IMR-90 (cell line): ENCODE measurements at regions not wholly inside any gene's neighbourhood (a gene's known extent, or its start where the extent isn't known, plus 50 kb on each side); places are given as distances from the start of the nearest gene placed in this dataset.
A peak's percentile ranks its signal among the peaks of the same experiment; 100 is the strongest.

Source experiments
- ATAC-seq: fragments of 200-7000 bp; cut with Tn5 transposase; 2 replicates; pipeline ENCODE4 v1.9.1; 2020; ENCODE audit warnings: low read depth, mild to moderate bottlenecking, moderate library complexity
- BruUV-seq: library from RNA; stranded (reverse); fragments of 400-500 nt; replicated peaks from 2 replicates; lab custom pipeline; 2021; lab: Mats Ljungman, UMichigan
- CTCF ChIA-PET: fragments of 300-600 bp; formaldehyde crosslinking; extraction: SDS; loops from one replicate; lab custom pipeline; 2021; ENCODE audit warnings: antibody characterized with exemption; lab: Yijun Ruan, JAX
- POLR2A ChIA-PET: fragments of 300-600 bp; sonication (Branson Sonifier 250); formaldehyde crosslinking; loops from one replicate; lab custom pipeline; 2022; ENCODE audit warnings: antibody characterized with exemption; ENCODE audit not compliant: unreplicated experiment; lab: Charles Lee
- DNase-seq: peaks from one replicate; pipeline ENCODE4 v3.0.0; 2013
- H2AFZ ChIP-seq: replicated peaks from 2 replicates; pipeline ENCODE3; 2013; ENCODE audit warnings: low read length, mild to moderate bottlenecking; ENCODE audit not compliant: poor library complexity
- H2AK5ac ChIP-seq: 2 replicates; pipeline ENCODE4 v1.6.1; 2013; ENCODE audit warnings: low read depth, low read length, inconsistent platforms
- H2AK9ac ChIP-seq: replicated peaks from 2 replicates; pipeline ENCODE3; 2013; ENCODE audit warnings: mild to moderate bottlenecking, low read depth, low read length, moderate library complexity; ENCODE audit not compliant: poor library complexity
- H2BK120ac ChIP-seq: 2 replicates; pipeline ENCODE4 v1.6.1; 2013; ENCODE audit warnings: low read depth, low read length, inconsistent platforms
- H2BK15ac ChIP-seq: 3 replicates; pipeline ENCODE4 v1.6.1; 2013; ENCODE audit warnings: low read depth, low read length, inconsistent platforms
- H2BK20ac ChIP-seq: 2 replicates; pipeline ENCODE4 v1.6.1; 2013; ENCODE audit warnings: low read depth, mild to moderate bottlenecking, inconsistent platforms, low read length, moderate library complexity
- H2BK5ac ChIP-seq: 2 replicates; pipeline ENCODE4 v1.6.1; 2013; ENCODE audit warnings: mild to moderate bottlenecking, low read depth, low read length, inconsistent platforms; ENCODE audit not compliant: poor library complexity, severe bottlenecking
- H3K14ac ChIP-seq: replicated peaks from 2 replicates; pipeline ENCODE4 v1.6.1; 2013; ENCODE audit warnings: low read depth, low read length, inconsistent platforms
- H3K18ac ChIP-seq: 2 replicates; pipeline ENCODE4 v1.6.1; 2013; ENCODE audit warnings: low read depth, low read length, control low read depth
- H3K23ac ChIP-seq: 2 replicates; pipeline ENCODE4 v1.6.1; 2013; ENCODE audit warnings: low read depth, low read length, inconsistent platforms
- H3K27ac ChIP-seq: 2 replicates; pipeline ENCODE4 v1.5.1; 2013; ENCODE audit warnings: mild to moderate bottlenecking, control low read depth, low read length; ENCODE audit not compliant: insufficient read depth
- H3K27me3 ChIP-seq: 2 replicates; pipeline ENCODE4 v1.6.1; 2013; ENCODE audit warnings: low read length; ENCODE audit not compliant: control insufficient read depth, insufficient read depth
- H3K36me3 ChIP-seq: 2 replicates; pipeline ENCODE4 v1.6.1; 2013; ENCODE audit warnings: low read length, mixed read lengths; ENCODE audit not compliant: control insufficient read depth, insufficient read depth
- H3K4ac ChIP-seq: 2 replicates; pipeline ENCODE4 v1.6.1; 2013; ENCODE audit warnings: low read depth, low read length, inconsistent platforms
- H3K4me1 ChIP-seq: 2 replicates; pipeline ENCODE4 v1.6.1; 2013; ENCODE audit warnings: low read length, mixed read lengths; ENCODE audit not compliant: control insufficient read depth, insufficient read depth
- H3K4me2 ChIP-seq: 2 replicates; pipeline ENCODE4 v1.6.1; 2013; ENCODE audit warnings: low read depth, mild to moderate bottlenecking, control low read depth, low read length, moderate library complexity
- H3K4me3 ChIP-seq: 2 replicates; pipeline ENCODE4 v1.5.1; 2013; ENCODE audit warnings: low read depth, mild to moderate bottlenecking, control low read depth, low read length, moderate library complexity; ENCODE audit not compliant: insufficient read depth
- H3K56ac ChIP-seq: 2 replicates; pipeline ENCODE4 v1.6.1; 2013; ENCODE audit warnings: low read length, inconsistent platforms; ENCODE audit not compliant: insufficient read depth; ENCODE audit errors: extremely low read depth
- H3K79me1 ChIP-seq, 2 experiments: 2 replicates each; pipeline ENCODE4 v1.6.1; 2013; ENCODE audit warnings: low read length in 2 of 2, inconsistent platforms in 1 of 2, low read depth in 1 of 2
- H3K9ac ChIP-seq: 2 replicates; pipeline ENCODE4 v1.6.1; 2013; ENCODE audit warnings: low read depth, low read length, control low read depth
- H3K9me1 ChIP-seq: 2 replicates; pipeline ENCODE4 v1.6.1; 2013; ENCODE audit warnings: low read length, inconsistent platforms; ENCODE audit not compliant: insufficient read depth
- H3K9me3 ChIP-seq: 2 replicates; pipeline ENCODE4 v1.6.1; 2013; ENCODE audit warnings: low read length; ENCODE audit not compliant: control insufficient read depth, insufficient read depth
- H4K20me1 ChIP-seq: 2 replicates; pipeline ENCODE4 v1.6.1; 2013; ENCODE audit warnings: low read length, inconsistent platforms; ENCODE audit not compliant: insufficient read depth
- H4K5ac ChIP-seq: 2 replicates; pipeline ENCODE4 v1.6.1; 2013; ENCODE audit warnings: mild to moderate bottlenecking, low read depth, low read length, control low read depth
- H4K8ac ChIP-seq, 2 experiments: 2 replicates each; pipeline ENCODE4 v1.6.1; 2013; ENCODE audit warnings: low read depth in 2 of 2, low read length in 2 of 2, control low read depth in 1 of 2, inconsistent platforms in 1 of 2
- H4K91ac ChIP-seq: 2 replicates; pipeline ENCODE4 v1.6.1; 2013; ENCODE audit warnings: low read depth, low read length, inconsistent platforms; ENCODE audit not compliant: insufficient read depth
- MAFK ChIP-seq: IDR thresholded peaks from 2 replicates; pipeline ENCODE4 v1.6.1; 2012; ENCODE audit warnings: low read depth, low read length, improper control_type of control experiment
- RAD21 ChIP-seq: IDR thresholded peaks from 2 replicates; pipeline ENCODE4 v1.6.1; 2012; ENCODE audit warnings: low read length, improper control_type of control experiment
- WGBS, 2 experiments: methylation state at CpG; one replicate each; pipeline versions ENCODE4 v1.1.5 to v1.1.7; 2013; ENCODE audit warnings: missing lambda C conversion rate in 2 of 2; ENCODE audit not compliant: insufficient read length in 1 of 2; ENCODE audit errors: extremely low coverage in 2 of 2; 5-methylcytosine and 5-hydroxymethylcytosine counted together
- dilution Hi-C: fragments of 300-500 bp; cut with HindIII; formaldehyde crosslinking; loops from one replicate; pipeline ENCODE4 v1.14.3; 2018; ENCODE audit warnings: low sequenced_read_pairs; ENCODE audit not compliant: unreplicated experiment
- in situ Hi-C: fragments of 300-500 bp; cut with MboI; formaldehyde crosslinking; loops from 3 replicates; pipeline ENCODE4 v1.14.3; 2019; ENCODE audit warnings: low sequenced_read_pairs, inconsistent platforms, mixed read lengths
- intact Hi-C: fragments of 100-400 bp; cut with micrococcal nuclease; formaldehyde crosslinking; loops from 2 replicates; pipeline ENCODE4 v1.10.0; 2022

GRCh38 chr4:125551967-125552366 is 237.2 kb downstream of the FAT4 start:
- no peak overlapping the region for H2BK5ac ChIP-seq
- dilution Hi-C loops: no loop called here
- no peak overlapping the region for H4K5ac ChIP-seq
- ATAC-seq (no peak), DNase-seq (no peak)
- no peak overlapping the region for H2AK5ac ChIP-seq
- in situ Hi-C loops: no loop called here
- no peak overlapping the region for H3K27ac ChIP-seq
- peaks cover 2% of the 10 kb centered on the region; the same call in 1 of the 2 replicates for H3K4me1 ChIP-seq
- no peak overlapping the region for H3K14ac ChIP-seq
- H3K23ac ChIP-seq: no peak overlapping the region
- intact Hi-C loops: no loop called here
- H4K8ac ChIP-seq: no peak overlapping the region
- H2BK20ac ChIP-seq: no peak overlapping the region
- POLR2A ChIA-PET: no interaction called here
- no peaks in the 10 kb centered on the region for H3K9me3 ChIP-seq
- no TSS peak for BruUV-seq
- H2AFZ ChIP-seq: no peak overlapping the region
- H3K27me3 ChIP-seq: no peaks in the 10 kb centered on the region
- H3K79me1 ChIP-seq: no peaks in the 10 kb centered on the region
- no peaks in the 10 kb centered on the region for H3K9me1 ChIP-seq
- no peak overlapping the region for H2AK9ac ChIP-seq
- no peak overlapping the region for H2BK120ac ChIP-seq
- H3K18ac ChIP-seq: no peak overlapping the region
- H4K91ac ChIP-seq: no peak overlapping the region
- H3K56ac ChIP-seq: no peak overlapping the region
- no peak overlapping the region for H3K9ac ChIP-seq
- H3K36me3 ChIP-seq: no peaks in the 10 kb centered on the region
- H3K4me3 ChIP-seq: no peak overlapping the region
- CTCF ChIA-PET: no interaction called here
- H3K4me2 ChIP-seq: no peak overlapping the region
- H4K20me1 ChIP-seq: no peaks in the 10 kb centered on the region
- no peak overlapping the region for H2BK15ac ChIP-seq
- peak; percentile 79 for TF ChIP-seq MAFK
- no peak for TF ChIP-seq RAD21
- no CpG with 5 or more reads among the region's 1 CpG for WGBS, 2 experiments
- no peak overlapping the region for H3K4ac ChIP-seq
